ENCODE measurements at regions not wholly inside any gene's neighbourhood (a gene's known extent, or its start where the extent isn't known, plus 50 kb on each side); places are given as distances from the start of the nearest gene placed in this dataset.

DNA sequence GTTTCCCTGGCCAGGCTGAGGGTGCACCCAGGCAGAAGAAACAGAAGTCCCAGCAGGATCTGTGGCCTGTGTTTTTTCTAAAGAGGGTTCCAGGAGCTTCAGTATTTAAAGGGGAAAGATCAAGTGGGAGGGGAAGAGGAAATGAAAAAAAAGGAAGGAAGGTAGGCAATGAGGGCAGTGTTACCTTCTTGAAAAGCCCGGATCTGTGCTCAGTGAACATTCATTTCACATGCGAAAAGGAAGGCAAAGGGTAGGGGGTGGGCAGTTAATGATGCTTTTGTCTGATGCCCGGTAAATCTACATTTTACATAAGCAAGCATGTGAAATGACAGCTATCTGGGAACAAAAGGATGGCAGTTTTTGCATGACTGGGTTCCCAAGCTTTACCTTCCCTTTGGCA is 326.2 kb downstream of the UQCRFS1 start:
- H3K4me3 Mint-ChIP-seq, result no peak overlapping the region
- TF ChIP-seq ATF1 (CRISPR knock-in tag; IDR thresholded peaks at IDR 0.05) (no peak), PRRX2 (CRISPR knock-in tag; IDR thresholded peaks at IDR 0.05) (no peak), TP53 (CRISPR knock-in tag; IDR thresholded peaks at IDR 0.05) (no peak), SP1 (CRISPR knock-in tag; conservative IDR thresholded peaks at IDR 0.05) (no peak), HMGA2 (CRISPR knock-in tag; IDR thresholded peaks at IDR 0.05) (no peak)
- TF ChIP-seq, protein P1, sequence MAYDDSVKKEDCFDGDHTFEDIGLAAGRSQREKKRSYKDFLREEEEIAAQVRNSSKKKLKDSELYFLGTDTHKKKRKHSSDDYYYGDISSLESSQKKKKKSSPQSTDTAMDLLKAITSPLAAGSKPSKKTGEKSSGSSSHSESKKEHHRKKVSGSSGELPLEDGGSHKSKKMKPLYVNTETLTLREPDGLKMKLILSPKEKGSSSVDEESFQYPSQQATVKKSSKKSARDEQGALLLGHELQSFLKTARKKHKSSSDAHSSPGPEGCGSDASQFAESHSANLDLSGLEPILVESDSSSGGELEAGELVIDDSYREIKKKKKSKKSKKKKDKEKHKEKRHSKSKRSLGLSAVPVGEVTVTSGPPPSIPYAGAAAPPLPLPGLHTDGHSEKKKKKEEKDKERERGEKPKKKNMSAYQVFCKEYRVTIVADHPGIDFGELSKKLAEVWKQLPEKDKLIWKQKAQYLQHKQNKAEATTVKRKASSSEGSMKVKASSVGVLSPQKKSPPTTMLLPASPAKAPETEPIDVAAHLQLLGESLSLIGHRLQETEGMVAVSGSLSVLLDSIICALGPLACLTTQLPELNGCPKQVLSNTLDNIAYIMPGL (CRISPR knock-in tag; IDR thresholded peaks at IDR 0.05), result no peak
- H3K4me1 Mint-ChIP-seq, result peaks cover 58% of the 10 kb centered on the region
- ChIA-PET POLR2A (no interaction called here), CTCF (interaction anchor here (1.6 kb wide), 1 partner anchor 29 kb away, joined by 4 read pairs; no protein-coding TSS in a partner anchor)
- H3K36me3 Mint-ChIP-seq, result 0 out of 2 replicates have a peak, but pooled peaks cover 4% of the 10 kb centered on the region
- peaks cover 14% of the 10 kb centered on the region for H3K27me3 Mint-ChIP-seq (ENCODE audit: low read depth)
- peaks cover 8% of the 10 kb centered on the region; the same call in 1 of the 2 replicates for H3K9me3 Mint-ChIP-seq
- DNase-seq (ENCODE audit: low spot score) (no peak), ATAC-seq (no peak)
- peak overlapping the region; percentile 59 for H3K27ac Mint-ChIP-seq

DNA sequence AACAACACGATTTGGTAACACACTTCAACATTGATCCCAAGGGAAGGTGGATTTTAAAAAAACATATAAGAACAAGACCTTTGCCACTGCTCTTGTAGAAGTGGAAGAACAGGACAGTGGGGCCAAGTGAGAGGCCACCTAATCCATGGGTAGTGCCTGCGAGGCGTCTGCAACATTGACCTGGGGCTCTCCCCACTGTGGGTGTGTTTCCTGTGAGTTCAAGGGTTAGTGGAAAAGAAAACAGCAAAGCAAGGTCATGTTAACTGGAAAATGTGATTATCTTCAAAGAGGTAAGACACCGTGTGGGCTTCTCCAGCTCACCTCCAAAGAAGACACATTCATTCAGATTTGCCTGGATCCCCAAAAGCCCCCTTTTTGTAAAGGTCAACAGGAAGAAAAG is 327.0 kb downstream of the UQCRFS1 start:
- ATAC-seq, result no peak
- TF ChIP-seq MXD4 (CRISPR knock-in tag; IDR thresholded peaks at IDR 0.05; ENCODE audit: borderline replicate concordance) (no peak), SOX15 (CRISPR knock-in tag; IDR thresholded peaks at IDR 0.05) (no peak), IRF2 (CRISPR knock-in tag; IDR thresholded peaks at IDR 0.05; ENCODE audit: borderline replicate concordance, low read depth) (no peak), ZNF138 (CRISPR knock-in tag; conservative IDR thresholded peaks at IDR 0.05) (no peak), EMX1 (CRISPR knock-in tag; IDR thresholded peaks at IDR 0.05) (no peak), TEAD1 (CRISPR knock-in tag; IDR thresholded peaks at IDR 0.05) (no peak), JUN (CRISPR knock-in tag; IDR thresholded peaks at IDR 0.05) (no peak), ZNF423 (CRISPR knock-in tag; IDR thresholded peaks at IDR 0.05) (no peak), KAT7 (CRISPR knock-in tag; IDR thresholded peaks at IDR 0.05; ENCODE audit: borderline replicate concordance) (no peak), HMGA2 (CRISPR knock-in tag; IDR thresholded peaks at IDR 0.05) (no peak), MYBL2 (CRISPR knock-in tag; IDR thresholded peaks at IDR 0.05) (no peak), NFE2L1 (CRISPR knock-in tag; IDR thresholded peaks at IDR 0.05) (no peak), NFATC4 (CRISPR knock-in tag; IDR thresholded peaks at IDR 0.05) (no peak), ZBTB21 (CRISPR knock-in tag; IDR thresholded peaks at IDR 0.05; ENCODE audit: borderline replicate concordance) (no peak), NR1H2 (CRISPR knock-in tag; IDR thresholded peaks at IDR 0.05) (no peak)
- TF ChIP-seq, protein P2, sequence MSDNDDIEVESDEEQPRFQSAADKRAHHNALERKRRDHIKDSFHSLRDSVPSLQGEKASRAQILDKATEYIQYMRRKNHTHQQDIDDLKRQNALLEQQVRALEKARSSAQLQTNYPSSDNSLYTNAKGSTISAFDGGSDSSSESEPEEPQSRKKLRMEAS (CRISPR knock-in tag; IDR thresholded peaks at IDR 0.05), result no peak
- TF ChIP-seq, protein P3, sequence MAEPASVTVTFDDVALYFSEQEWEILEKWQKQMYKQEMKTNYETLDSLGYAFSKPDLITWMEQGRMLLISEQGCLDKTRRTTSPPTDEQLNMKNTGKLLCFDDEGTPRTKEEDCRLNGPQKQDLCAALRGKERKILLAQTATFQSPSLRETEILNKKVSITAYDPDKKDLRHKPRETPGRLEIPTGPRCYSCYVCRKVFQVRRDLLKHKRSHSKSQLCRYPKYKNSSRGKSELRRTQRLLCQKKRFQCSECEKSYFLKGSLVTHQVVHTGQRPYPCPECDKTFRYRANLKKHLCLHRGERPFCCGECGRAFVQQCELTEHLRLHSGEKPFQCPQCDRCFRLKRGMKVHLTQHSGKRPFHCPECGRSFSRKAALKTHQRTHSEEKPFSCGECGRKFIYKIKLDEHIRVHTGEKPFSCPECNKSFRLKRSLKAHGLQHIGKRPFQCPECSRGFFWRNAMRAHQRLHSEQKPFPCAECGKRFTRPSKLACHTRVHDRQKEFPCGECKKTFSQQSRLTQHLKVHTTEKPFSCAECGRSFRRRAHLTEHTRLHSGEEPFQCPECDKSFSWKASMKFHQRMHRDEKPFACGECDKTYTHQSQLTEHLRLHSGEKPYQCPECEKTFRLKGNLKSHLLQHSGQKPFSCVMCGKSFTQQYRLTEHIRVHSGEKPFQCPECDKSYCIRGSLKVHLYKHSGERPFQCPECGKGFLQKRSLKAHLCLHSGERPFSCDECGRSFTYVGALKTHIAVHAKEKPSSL (CRISPR knock-in tag; conservative IDR thresholded peaks at IDR 0.05), result no peak
- TF ChIP-seq, protein P4, sequence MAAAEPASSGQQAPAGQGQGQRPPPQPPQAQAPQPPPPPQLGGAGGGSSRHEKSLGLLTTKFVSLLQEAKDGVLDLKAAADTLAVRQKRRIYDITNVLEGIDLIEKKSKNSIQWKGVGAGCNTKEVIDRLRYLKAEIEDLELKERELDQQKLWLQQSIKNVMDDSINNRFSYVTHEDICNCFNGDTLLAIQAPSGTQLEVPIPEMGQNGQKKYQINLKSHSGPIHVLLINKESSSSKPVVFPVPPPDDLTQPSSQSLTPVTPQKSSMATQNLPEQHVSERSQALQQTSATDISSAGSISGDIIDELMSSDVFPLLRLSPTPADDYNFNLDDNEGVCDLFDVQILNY (CRISPR knock-in tag; IDR thresholded peaks at IDR 0.05), result no peak
- TF ChIP-seq, protein P5, sequence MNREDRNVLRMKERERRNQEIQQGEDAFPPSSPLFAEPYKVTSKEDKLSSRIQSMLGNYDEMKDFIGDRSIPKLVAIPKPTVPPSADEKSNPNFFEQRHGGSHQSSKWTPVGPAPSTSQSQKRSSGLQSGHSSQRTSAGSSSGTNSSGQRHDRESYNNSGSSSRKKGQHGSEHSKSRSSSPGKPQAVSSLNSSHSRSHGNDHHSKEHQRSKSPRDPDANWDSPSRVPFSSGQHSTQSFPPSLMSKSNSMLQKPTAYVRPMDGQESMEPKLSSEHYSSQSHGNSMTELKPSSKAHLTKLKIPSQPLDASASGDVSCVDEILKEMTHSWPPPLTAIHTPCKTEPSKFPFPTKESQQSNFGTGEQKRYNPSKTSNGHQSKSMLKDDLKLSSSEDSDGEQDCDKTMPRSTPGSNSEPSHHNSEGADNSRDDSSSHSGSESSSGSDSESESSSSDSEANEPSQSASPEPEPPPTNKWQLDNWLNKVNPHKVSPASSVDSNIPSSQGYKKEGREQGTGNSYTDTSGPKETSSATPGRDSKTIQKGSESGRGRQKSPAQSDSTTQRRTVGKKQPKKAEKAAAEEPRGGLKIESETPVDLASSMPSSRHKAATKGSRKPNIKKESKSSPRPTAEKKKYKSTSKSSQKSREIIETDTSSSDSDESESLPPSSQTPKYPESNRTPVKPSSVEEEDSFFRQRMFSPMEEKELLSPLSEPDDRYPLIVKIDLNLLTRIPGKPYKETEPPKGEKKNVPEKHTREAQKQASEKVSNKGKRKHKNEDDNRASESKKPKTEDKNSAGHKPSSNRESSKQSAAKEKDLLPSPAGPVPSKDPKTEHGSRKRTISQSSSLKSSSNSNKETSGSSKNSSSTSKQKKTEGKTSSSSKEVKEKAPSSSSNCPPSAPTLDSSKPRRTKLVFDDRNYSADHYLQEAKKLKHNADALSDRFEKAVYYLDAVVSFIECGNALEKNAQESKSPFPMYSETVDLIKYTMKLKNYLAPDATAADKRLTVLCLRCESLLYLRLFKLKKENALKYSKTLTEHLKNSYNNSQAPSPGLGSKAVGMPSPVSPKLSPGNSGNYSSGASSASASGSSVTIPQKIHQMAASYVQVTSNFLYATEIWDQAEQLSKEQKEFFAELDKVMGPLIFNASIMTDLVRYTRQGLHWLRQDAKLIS (CRISPR knock-in tag; IDR thresholded peaks at IDR 0.05; ENCODE audit: borderline replicate concordance), result no peak
- TF ChIP-seq, protein P6, sequence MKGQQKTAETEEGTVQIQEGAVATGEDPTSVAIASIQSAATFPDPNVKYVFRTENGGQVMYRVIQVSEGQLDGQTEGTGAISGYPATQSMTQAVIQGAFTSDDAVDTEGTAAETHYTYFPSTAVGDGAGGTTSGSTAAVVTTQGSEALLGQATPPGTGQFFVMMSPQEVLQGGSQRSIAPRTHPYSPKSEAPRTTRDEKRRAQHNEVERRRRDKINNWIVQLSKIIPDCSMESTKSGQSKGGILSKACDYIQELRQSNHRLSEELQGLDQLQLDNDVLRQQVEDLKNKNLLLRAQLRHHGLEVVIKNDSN (CRISPR knock-in tag; IDR thresholded peaks at IDR 0.05), result no peak
- ChIA-PET POLR2A (no interaction called here), CTCF (interaction anchor here (1.6 kb wide), 1 partner anchor 30 kb away, joined by 4 read pairs; no protein-coding TSS in a partner anchor)
- Mint-ChIP-seq H3K4me3 (no peak overlapping the region), H3K9me3 (peaks cover 8% of the 10 kb centered on the region; the same call in 1 of the 2 replicates), H3K36me3 (0 out of 2 replicates have a peak, but pooled peaks cover 4% of the 10 kb centered on the region), H3K27ac (no peak overlapping the region), H3K4me1 (peaks cover 66% of the 10 kb centered on the region), H3K27me3 (ENCODE audit: low read depth) (peaks cover 18% of the 10 kb centered on the region)
- no peak for DNase-seq (ENCODE audit: low spot score)

Measured in WTC11 (cell line).